ENCODE measurements at regions not wholly inside any gene's neighbourhood (a gene's known extent, or its start where the extent isn't known, plus 50 kb on each side); places are given as distances from the start of the nearest gene placed in this dataset.

GRCh38 chr2:105502625-105503334, 103.9 kb upstream of the FHL2 start:
- Histone ChIP-seq H3K4me1 (ENCODE audit: control insufficient read depth in 1 of 2, insufficient read depth in 2 of 2, low read depth in 1 of 2, low read length in 1 of 2) (peaks cover 0 to 2% of the 10 kb centered on the region in 2 experiments; a peak in 2 of 4 replicates), H3K27me3 (ENCODE audit: insufficient read depth) (peaks cover 5% of the 10 kb centered on the region; the same call in 1 of the 2 replicates), H2AFZ (ENCODE audit: low read depth) (no peak overlapping the region), H3K9ac (no peak overlapping the region), H3K79me2 (ENCODE audit: insufficient read depth) (no peaks in the 10 kb centered on the region), H4K20me1 (ENCODE audit: insufficient read depth) (no peaks in the 10 kb centered on the region), H3F3A (replicated peaks; ENCODE audit: insufficient read depth) (no peaks in the 10 kb centered on the region), H3K9me2 (no peaks in the 10 kb centered on the region), H3K4me3 (ENCODE audit: low read depth in 2 of 2, low read length in 1 of 2) (no peak overlapping the region), H3K36me3 (replicated peaks in 1 of 2; ENCODE audit: control insufficient read depth in 1 of 2, insufficient read depth in 2 of 2, low read length in 1 of 2) (no peaks in the 10 kb centered on the region), H3K4me2 (no peak overlapping the region), H3K27ac (ENCODE audit: low read depth in 2 of 2, low read length in 1 of 2) (no peak overlapping the region), H3K9me3 (no peaks in the 10 kb centered on the region)
- CTCF ChIA-PET = interaction anchor here (1.1 kb wide), 1 partner anchor 134 kb away, joined by 3 read pairs; no protein-coding TSS in a partner anchor
- POLR2A ChIA-PET = no interaction called here
- DNase-seq = no peak
- WGBS (ENCODE audit: low lambda C conversion rate) = 43% methylated on average over 2 of the region's 2 CpGs
- no peak for TF ChIP-seq TEAD4 (IDR thresholded peaks at IDR 0.05; ENCODE audit: borderline replicate concordance, insufficient read depth)
- no peak for TF ChIP-seq MEF2A (IDR thresholded peaks at IDR 0.05; ENCODE audit: borderline replicate concordance, low read depth)
- no peak for TF ChIP-seq TAF1 (IDR thresholded peaks at IDR 0.05; ENCODE audit: borderline replicate concordance, low read depth, low read length)
- TF ChIP-seq ZBTB33 (IDR thresholded peaks at IDR 0.05; ENCODE audit: borderline replicate concordance, low read depth) = no peak
- no peak for TF ChIP-seq IRF3 (IDR thresholded peaks at IDR 0.05; ENCODE audit: low read depth, low read length)
- no peak for TF ChIP-seq SIN3A (IDR thresholded peaks at IDR 0.05; ENCODE audit: borderline replicate concordance, low read depth, low read length)
- TF ChIP-seq GABPA (IDR thresholded peaks at IDR 0.05; ENCODE audit: low read depth) = no peak
- TF ChIP-seq RAD21 (IDR thresholded peaks at IDR 0.05; ENCODE audit: low read length) = no peak
- no peak for TF ChIP-seq GATA2 (CRISPR knock-in tag; IDR thresholded peaks at IDR 0.05)
- TF ChIP-seq FOXJ3 (CRISPR knock-in tag; IDR thresholded peaks at IDR 0.05) = no peak
- TF ChIP-seq ELF1 (IDR thresholded peaks at IDR 0.05) = no peak
- TF ChIP-seq PBX3 (IDR thresholded peaks at IDR 0.05) = no peak
- no peak for TF ChIP-seq RXRA (IDR thresholded peaks at IDR 0.05; ENCODE audit: borderline replicate concordance, low read depth)
- no peak for TF ChIP-seq MAX (IDR thresholded peaks at IDR 0.05; ENCODE audit: low read depth)
- no peak for TF ChIP-seq TCF12 (IDR thresholded peaks at IDR 0.05)
- no peak for TF ChIP-seq CHD2 (IDR thresholded peaks at IDR 0.05; ENCODE audit: low read length, partially characterized antibody)
- no peak for TF ChIP-seq REST (IDR thresholded peaks at IDR 0.05; ENCODE audit: low read depth, low read length)
- TF ChIP-seq EP300 (IDR thresholded peaks at IDR 0.05; ENCODE audit: borderline replicate concordance in 1 of 2, low read depth in 1 of 2, low read length in 1 of 2) = no peak
- no peak for TF ChIP-seq USF2 (IDR thresholded peaks at IDR 0.05; ENCODE audit: borderline replicate concordance, low read depth, low read length)
- no peak for TF ChIP-seq CTCF (IDR thresholded peaks at IDR 0.05)

Data from SK-N-SH (cell line).